HG03520 (cell line): ENCODE measurements at regions not wholly inside any gene's neighbourhood (a gene's known extent, or its start where the extent isn't known, plus 50 kb on each side); places are given as distances from the start of the nearest gene placed in this dataset.

Source experiments
- ATAC-seq: cut with Tn5 transposase; IDR thresholded peaks from one replicate; pipeline ENCODE4 v1.9.1; 2021; ENCODE audit warnings: mild to moderate bottlenecking, moderate library complexity; ENCODE audit not compliant: unreplicated experiment

DNA sequence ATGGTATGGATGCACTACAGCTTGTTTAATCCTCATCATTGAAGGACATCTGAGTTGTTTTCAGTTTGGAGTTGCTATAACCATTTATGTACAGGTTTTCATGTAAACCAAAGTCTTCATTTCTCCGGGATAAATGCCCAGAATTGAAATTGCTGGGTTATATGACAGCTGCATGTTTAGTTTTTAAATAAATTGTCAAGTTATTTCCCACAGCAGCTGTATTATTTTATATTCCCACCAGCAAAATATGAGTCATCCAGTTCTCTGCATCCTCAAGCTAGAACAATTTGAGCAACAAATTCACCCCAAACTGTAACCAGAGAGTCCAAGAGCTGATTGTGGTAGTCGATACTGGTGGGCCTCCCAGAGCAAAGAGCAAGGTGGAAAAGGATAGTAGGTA is 125.6 kb upstream of the PRNP start:
- no peak for ATAC-seq

- ATAC-seq: no peak
Observed at GRCh38 chr20:4559906-4560305, 126.3 kb upstream of the PRNP start.

- ATAC-seq: no peak
Observed at GRCh38 chr20:4559106-4559505, 127.2 kb upstream of the PRNP start.

GRCh38 chr20:4556781-4557180 is 129.5 kb upstream of the PRNP start:
- no peak for ATAC-seq

DNA sequence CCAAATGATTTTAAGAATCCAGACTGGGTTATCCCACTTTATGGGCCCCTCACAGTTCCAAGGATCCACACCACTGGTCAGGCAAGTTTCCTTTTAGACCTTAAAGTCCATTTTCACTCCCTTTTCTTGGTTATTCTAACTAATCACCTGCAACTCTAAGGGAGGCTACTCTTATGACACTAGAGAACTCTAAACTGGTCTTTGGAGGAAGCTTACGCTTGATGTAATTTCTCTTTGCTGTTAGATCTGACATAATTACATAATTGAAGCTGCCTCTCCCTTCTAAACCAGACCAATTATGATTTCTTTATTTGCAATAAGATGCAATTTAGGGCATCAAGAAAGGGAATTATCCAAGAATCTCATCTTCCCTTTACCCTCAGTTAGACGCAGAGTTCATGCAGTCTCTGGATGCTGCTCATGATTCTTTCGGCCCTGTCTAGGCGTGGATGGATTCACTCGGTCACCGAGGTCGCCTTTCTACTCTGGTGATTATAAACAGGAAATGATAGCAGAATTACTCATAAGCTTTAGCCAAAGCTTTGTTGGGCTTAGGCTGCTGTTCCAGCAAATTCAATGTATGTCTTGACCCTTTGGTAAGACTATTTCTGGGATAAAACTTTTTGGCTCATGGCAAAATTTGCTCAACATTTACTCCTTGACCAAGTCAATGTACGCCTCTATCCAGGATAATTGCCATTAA is 130.9 kb upstream of the PRNP start:
- no peak for ATAC-seq

DNA sequence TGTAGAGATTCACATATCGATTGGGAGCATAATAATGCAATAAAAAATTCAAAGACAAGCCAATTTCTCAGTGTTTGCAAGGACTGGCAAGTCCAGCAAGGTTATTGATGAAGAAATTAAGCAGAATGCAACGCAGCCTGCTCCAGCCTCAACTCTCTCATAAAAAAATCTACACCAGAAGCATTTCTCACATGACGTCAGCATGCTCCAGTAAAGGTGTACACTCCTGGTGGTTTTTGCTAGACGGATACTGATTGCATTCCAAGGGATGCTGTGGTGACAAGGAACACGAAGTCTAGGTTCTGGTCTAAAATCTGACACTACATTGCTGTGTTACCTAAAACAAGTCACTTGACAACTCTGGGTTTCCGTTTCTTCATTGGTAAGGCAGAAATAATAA is 131.9 kb upstream of the PRNP start:
- ATAC-seq: no peak

DNA sequence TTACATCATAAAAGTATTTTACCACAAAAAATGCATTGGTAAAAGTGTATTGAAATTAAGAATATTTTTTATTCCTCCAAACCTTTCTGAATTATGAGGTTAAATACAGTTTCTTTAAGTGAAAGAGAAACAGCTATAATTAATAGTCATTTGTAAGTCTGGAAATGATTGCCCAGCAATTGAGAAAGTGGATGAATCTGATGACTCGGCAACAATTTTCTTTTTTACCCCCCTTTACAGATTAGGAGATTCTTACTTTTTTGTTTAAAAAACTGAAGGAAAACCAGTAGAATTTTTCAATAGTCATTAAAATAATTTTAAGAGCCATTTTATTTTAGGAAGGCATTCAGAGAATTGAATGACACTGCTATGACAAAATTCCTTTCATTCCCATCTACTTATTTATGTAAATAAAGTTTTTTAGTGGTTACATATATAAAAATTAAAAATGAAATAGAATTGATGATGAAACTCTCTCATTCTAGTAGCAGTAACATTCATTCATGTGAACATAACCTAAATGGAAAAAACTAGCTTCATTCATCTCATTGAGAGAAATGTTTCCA is 134.1 kb upstream of the PRNP start:
- no peak for ATAC-seq

- no peak for ATAC-seq
Observed at GRCh38 chr20:4550740-4551139, 135.5 kb upstream of the PRNP start.

DNA sequence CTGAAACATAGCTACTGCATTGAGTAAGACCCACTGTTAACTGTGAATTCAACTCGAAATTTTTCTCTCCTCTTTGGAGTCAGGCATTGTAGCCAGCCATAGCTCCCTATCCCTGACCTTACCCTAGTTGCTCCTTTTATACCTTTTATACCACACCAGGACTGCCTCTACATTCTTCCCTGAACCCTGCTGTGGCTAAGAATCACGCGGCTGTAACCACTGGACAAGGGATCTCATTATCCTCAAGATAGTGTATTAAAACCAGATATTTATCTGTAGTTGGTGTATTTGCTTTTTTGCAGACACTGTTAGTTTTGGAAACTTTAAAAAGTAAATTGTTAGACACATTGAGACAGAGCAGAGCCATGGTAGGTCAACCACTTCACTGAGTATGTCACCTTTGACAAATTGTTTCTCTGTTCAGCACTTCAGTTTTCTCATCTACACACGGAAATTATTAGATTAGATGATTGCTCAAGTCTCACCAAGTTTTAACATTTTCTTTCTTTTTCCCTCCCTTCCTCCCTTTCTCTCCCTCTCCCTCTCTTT is 136.5 kb upstream of the PRNP start:
- no peak for ATAC-seq

- ATAC-seq: no peak
Observed at GRCh38 chr20:4548552-4548951, 137.7 kb upstream of the PRNP start.

DNA sequence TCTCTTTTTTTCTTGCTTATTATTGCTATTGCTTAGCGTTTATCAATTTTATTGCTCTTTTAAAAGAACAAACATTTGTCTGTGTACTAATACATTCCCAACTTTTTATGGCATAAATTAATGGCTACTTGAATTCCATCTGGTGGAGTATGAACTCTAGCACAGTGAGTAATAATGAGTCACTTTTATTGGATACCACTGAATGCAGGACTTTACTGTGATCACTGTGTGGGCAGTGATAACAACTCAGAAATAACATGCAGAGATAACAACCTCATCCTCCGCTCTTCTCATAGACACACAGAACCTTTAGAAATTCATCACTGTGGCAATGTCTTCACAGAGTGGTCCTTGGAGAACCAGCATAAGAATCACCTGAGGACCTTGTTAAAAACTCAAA is 139.5 kb upstream of the PRNP start:
- no peak for ATAC-seq

DNA sequence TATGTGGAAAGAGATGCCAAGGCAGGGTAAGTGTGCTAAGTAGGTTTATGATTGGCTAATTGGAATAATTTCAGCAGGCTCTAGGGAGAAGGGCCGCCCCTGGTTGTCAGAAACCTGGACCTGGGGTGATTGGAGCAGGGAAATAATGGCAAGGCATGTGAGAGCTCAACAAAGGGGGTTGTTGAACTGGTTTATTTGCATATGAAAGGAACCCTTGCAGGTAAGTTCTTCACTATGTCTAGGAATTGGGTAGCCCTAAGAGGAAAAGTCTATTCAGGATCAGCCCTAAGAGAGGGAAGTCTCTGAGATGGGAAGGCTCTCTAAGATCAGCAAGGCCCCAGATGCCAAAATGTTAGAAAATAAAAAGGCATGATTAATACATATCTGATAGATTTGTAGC is 139.9 kb upstream of the PRNP start:
- ATAC-seq: no peak

DNA sequence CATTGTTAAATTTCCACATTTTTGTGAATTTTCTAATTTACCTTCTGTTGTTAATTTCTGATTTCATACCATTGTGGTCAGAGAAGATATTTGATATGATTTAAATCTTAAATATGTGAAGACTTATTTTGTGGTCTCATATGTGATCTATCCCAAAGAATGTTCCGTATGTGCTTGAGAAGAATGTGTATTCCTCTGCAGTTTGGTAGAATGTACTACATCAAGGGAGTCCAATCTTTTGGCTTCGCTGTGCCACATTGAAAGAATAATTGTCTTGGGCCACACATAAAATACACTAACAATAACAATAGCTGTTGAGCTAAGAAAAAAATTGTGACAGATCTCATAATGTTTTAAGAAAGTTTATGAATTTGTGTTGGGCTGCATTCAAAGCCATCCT is 140.7 kb upstream of the PRNP start:
- ATAC-seq: no peak

DNA sequence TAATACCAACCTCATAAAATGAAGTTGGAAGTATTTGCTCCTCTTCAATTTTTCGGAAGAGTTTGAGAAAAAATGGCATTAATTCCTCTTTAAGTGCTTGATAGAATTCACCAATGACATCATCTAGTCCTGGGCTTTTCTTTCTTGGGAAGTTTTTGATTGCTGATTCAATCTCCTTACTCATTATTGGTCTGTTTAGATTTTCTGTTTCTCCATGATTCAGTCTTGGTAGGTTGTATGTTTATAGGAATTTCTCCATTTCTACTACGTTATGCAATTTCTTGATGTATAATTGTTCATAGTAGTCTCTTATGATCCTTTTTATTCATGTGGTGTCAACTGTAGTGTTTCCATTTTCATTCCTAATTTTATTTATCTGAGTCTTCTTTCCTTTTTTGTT is 141.5 kb upstream of the PRNP start:
- no peak for ATAC-seq

DNA sequence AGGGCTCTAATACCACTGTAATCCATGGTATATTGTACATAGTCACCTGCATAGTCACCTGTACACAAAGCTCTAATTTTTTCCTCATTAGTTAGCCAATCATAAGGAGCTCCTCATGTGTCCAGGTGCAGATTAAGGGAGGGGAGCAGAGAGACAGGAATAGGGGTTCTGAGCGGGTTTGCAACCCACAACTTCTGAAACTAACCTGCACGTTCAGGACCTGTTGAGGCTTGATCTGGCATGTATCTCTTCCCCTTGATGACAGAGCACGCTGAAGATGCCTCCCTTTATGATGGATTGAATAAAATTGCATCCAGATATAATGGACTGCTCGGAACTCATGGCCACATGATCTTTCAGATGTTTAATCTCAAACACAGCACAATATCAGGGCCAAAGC is 144.0 kb upstream of the PRNP start:
- no peak for ATAC-seq

DNA sequence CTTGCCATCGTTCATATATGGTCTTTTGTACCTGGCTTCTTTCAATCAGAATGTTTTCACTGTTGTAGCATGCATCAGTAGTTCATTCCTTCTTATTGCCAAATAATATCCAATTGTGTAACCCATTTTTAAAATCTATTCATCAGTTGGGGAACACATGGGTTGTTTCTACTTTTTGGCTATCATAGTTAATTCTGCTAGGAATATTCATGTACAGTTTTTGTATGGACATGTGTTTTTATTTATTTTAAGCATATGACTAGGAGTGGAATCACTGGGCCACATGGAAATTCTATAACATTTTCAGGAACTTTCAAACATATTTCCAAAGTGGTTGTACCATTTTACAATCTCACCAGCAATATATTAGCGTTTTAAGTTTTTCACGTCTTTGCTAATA is 151.9 kb upstream of the PRNP start:
- ATAC-seq: no peak

DNA sequence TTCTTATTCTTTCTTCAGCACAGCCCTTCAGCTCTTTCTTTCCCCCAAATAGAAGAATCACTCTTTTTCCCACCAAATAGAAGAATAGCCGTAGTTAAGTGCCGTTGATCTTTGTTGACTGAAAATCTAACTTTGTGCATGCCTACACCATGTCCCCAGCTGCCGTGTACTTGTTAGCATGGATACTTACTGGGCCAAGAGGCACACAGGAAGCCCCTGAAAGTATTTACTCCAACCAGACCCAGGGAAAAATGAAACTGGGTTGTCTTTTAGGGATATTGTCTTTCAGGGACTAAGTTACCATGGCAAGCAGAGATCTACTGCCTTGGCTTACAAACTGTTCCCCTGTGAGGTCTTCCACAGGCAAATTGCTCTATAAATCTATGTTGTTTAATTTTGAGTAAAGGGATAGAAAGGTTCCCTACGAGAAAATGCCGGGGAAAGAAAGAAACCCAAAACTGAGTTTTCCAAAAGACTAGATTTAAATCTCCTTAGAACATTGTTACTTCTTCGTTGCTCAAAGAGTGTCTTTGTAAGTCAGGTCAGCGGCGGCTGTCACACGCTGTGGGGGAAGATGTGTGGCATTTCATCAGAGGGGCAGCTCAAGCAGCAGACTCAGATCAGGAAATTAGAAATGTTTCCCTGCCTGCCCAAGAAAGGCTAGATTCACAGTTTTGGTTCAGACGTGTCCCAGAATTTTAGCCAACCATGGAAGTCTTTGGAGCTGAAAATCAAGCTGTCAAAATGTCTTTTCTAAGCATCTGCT is 152.7 kb upstream of the PRNP start:
- no peak for ATAC-seq

DNA sequence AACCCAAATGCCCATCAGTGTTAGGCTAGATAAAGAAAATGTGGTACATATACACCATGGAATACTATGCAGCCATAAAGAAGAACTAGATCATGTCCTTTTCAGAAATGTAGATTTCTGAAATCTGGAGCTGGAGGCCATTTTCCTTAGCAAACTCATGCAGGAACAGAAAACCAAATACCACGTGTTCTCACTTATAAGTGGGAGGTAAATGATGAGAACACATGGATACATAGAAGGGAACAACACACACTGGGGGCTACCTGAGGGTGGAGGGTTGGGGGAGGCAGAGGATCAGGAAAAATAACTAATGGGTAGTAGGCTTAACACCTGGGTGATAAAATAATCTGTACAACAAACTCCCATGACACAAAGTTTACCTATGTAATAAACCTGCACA is 153.5 kb upstream of the PRNP start:
- ATAC-seq: no peak

DNA sequence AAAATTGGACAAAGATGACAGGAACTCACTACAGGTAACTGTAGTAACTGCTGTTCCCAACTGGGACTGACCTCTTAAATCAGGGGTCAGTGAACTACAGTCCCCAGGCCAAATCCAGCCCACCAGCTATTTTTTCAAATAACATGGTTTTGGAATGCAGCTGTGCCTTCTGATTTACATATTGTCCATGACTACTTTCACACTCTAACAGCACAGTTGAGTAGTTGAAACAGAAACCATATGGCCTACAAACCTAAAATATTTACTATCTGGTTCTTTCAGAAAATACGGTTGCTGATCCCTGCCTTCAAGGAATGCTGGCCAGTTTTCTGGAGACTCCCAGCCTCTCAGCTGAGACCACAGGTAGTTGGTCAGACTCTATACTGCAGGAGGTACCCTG is 161.5 kb upstream of the PRNP start:
- no peak for ATAC-seq

GRCh38 chr20:4524307-4524706 is 161.9 kb upstream of the PRNP start:
- no peak for ATAC-seq

GRCh38 chr20:4522310-4522709 is 163.9 kb upstream of the PRNP start:
- ATAC-seq: no peak
